PC-3 (cell line): ENCODE measurements at regions not wholly inside any gene's neighbourhood (a gene's known extent, or its start where the extent isn't known, plus 50 kb on each side); places are given as distances from the start of the nearest gene placed in this dataset.

ENCODE experiments used
- ATAC-seq: fragments of 200-7000 bp; cut with Tn5 transposase; 2 replicates; pipeline ENCODE4 v1.9.1; 2020; ENCODE audit warnings: mild to moderate bottlenecking, moderate library complexity
- BruUV-seq: library from RNA; stranded (reverse); fragments of 400-500 nt; replicated peaks from 2 replicates; lab custom pipeline; 2021; lab: Mats Ljungman, UMichigan
- CTCF ChIA-PET: fragments of 300-600 bp; sonication (Branson Sonifier 250); formaldehyde crosslinking; loops from one replicate; lab custom pipeline; 2022; ENCODE audit warnings: antibody characterized with exemption; lab: Charles Lee
- POLR2A ChIA-PET: fragments of 300-600 bp; sonication (Branson Sonifier 250); formaldehyde crosslinking; loops from one replicate; lab custom pipeline; 2022; ENCODE audit warnings: antibody characterized with exemption; ENCODE audit not compliant: unreplicated experiment; lab: Charles Lee
- DNase-seq: peaks from one replicate; pipeline ENCODE4 v3.0.0-alpha.2; 2015
- H2AFZ ChIP-seq: fragments of 300-600 bp; sonication (generic); 2 replicates; pipeline ENCODE4 v1.6.0; 2016; ENCODE audit warnings: antibody characterized with exemption, low read length
- H3F3A ChIP-seq: fragments of 300-600 bp; sonication (generic); one replicate; pipeline ENCODE4 v1.6.0; 2017; ENCODE audit warnings: antibody characterized with exemption, low read length, control low read depth, mild to moderate bottlenecking; ENCODE audit not compliant: unreplicated experiment
- H3K27ac ChIP-seq: fragments of 300-600 bp; sonication (generic); 2 replicates; pipeline ENCODE4 v1.5.1; 2016; ENCODE audit warnings: mild to moderate bottlenecking, low read length
- H3K27me3 ChIP-seq: fragments of 300-600 bp; sonication (generic); 2 replicates; pipeline ENCODE4 v1.6.1; 2016; ENCODE audit warnings: low read length, mixed read lengths
- H3K36me3 ChIP-seq: fragments of 300-600 bp; sonication (generic); 2 replicates; pipeline ENCODE4 v1.6.1; 2016; ENCODE audit warnings: low read depth, mixed run types, low read length, mixed read lengths
- H3K4me1 ChIP-seq: fragments of 300-600 bp; sonication (generic); 2 replicates; pipeline ENCODE4 v1.5.1; 2016; ENCODE audit warnings: low read length; ENCODE audit not compliant: insufficient read depth
- H3K4me2 ChIP-seq: fragments of 300-600 bp; sonication (generic); 2 replicates; pipeline ENCODE4 v1.6.0; 2016; ENCODE audit warnings: low read length
- H3K4me3 ChIP-seq: fragments of 300-600 bp; sonication (generic); 2 replicates; pipeline ENCODE4 v1.5.1; 2016; ENCODE audit warnings: mild to moderate bottlenecking, low read length, mixed read lengths
- H3K79me2 ChIP-seq: fragments of 300-600 bp; sonication (generic); 2 replicates; pipeline ENCODE4 v1.6.1; 2017; ENCODE audit warnings: low read length, mixed read lengths
- H3K9ac ChIP-seq: fragments of 300-600 bp; sonication (generic); 2 replicates; pipeline ENCODE4 v1.6.0; 2016; ENCODE audit warnings: mild to moderate bottlenecking, low read length
- H3K9me2 ChIP-seq: fragments of 300-600 bp; sonication (generic); replicated peaks from 2 replicates; pipeline ENCODE4 v1.6.1; 2016; ENCODE audit warnings: mixed run types, low read length, mixed read lengths
- H3K9me3 ChIP-seq: fragments of 300-600 bp; sonication (generic); 2 replicates; pipeline ENCODE4 v1.6.1; 2016; ENCODE audit warnings: low read length, mixed read lengths
- H4K20me1 ChIP-seq: fragments of 300-600 bp; sonication (generic); 2 replicates; pipeline ENCODE4 v1.6.1; 2016; ENCODE audit warnings: low read length, mixed read lengths
- CTCF ChIP-seq: fragments of 300-600 bp; sonication (generic); conservative IDR thresholded peaks from 2 replicates; pipeline ENCODE4 v1.5.1; 2017; ENCODE audit warnings: antibody characterized with exemption, low read depth, mild to moderate bottlenecking, low read length
- EZH2 ChIP-seq: fragments of 300-600 bp; sonication (generic); IDR thresholded peaks from one replicate; pipeline ENCODE4 v1.6.1; 2017; ENCODE audit warnings: antibody characterized with exemption, mild to moderate bottlenecking, low read length; ENCODE audit not compliant: unreplicated experiment
- EZH2phosphoT487 ChIP-seq: fragments of 300-600 bp; sonication (generic); IDR thresholded peaks from 2 replicates; pipeline ENCODE4 v1.6.1; 2018; ENCODE audit warnings: mild to moderate bottlenecking, antibody characterized with exemption, low read length, borderline replicate concordance
- intact Hi-C: fragments of 100-400 bp; cut with micrococcal nuclease; formaldehyde crosslinking; loops from 2 replicates; pipeline ENCODE4 v1.9.0; 2023

- Histone ChIP-seq H3F3A (no peaks in the 10 kb centered on the region), H3K27ac (no peak overlapping the region), H3K4me3 (no peak overlapping the region), H3K4me2 (no peak overlapping the region), H3K79me2 (no peaks in the 10 kb centered on the region), H3K4me1 (peaks cover 10% of the 10 kb centered on the region), H3K9me3 (no peaks in the 10 kb centered on the region), H3K27me3 (no peaks in the 10 kb centered on the region), H3K9me2 (no peaks in the 10 kb centered on the region), H2AFZ (no peak overlapping the region), H4K20me1 (no peaks in the 10 kb centered on the region), H3K9ac (no peak overlapping the region), H3K36me3 (no peaks in the 10 kb centered on the region)
- intact Hi-C loops: no loop called here
- ChIA-PET CTCF (no interaction called here), POLR2A (no interaction called here)
- DNase-seq: no peak
- TF ChIP-seq EZH2phosphoT487: no peak
- no peak for TF ChIP-seq EZH2
- no peak for TF ChIP-seq CTCF
- BruUV-seq: no TSS peak
- ATAC-seq: no peak
Measured at GRCh38 chr5:57319628-57320027, 145.8 kb downstream of the GPBP1 start.

- TF ChIP-seq CTCF (no peak), EZH2 (no peak), EZH2phosphoT487 (no peak)
- no peak overlapping the region for H2AFZ ChIP-seq
- no peak for ATAC-seq
- H4K20me1 ChIP-seq: no peaks in the 10 kb centered on the region
- POLR2A ChIA-PET: no interaction called here
- intact Hi-C loops: no loop called here
- CTCF ChIA-PET: interaction anchor here (0.6 kb wide), 1 partner anchor 128 kb away, joined by 4 read pairs; no protein-coding TSS in a partner anchor
- H3F3A ChIP-seq: no peaks in the 10 kb centered on the region
- H3K36me3 ChIP-seq: no peaks in the 10 kb centered on the region
- no peaks in the 10 kb centered on the region for H3K79me2 ChIP-seq
- no peaks in the 10 kb centered on the region for H3K9me3 ChIP-seq
- H3K27me3 ChIP-seq: no peaks in the 10 kb centered on the region
- H3K4me2 ChIP-seq: no peak overlapping the region
- H3K27ac ChIP-seq: no peak overlapping the region
- no peak overlapping the region for H3K9ac ChIP-seq
- BruUV-seq: no TSS peak
- peaks cover 13% of the 10 kb centered on the region for H3K4me1 ChIP-seq
- H3K9me2 ChIP-seq: no peaks in the 10 kb centered on the region
- H3K4me3 ChIP-seq: no peak overlapping the region
- DNase-seq: no peak
Measured at GRCh38 chr5:57318251-57318650, 144.4 kb downstream of the GPBP1 start.

GRCh38 chr5:57317341-57317740 is 143.5 kb downstream of the GPBP1 start:
- Histone ChIP-seq H3K9me2 (no peaks in the 10 kb centered on the region), H3K36me3 (no peaks in the 10 kb centered on the region), H3K4me3 (no peak overlapping the region), H3K9me3 (no peaks in the 10 kb centered on the region), H3K27ac (no peak overlapping the region), H3K27me3 (no peaks in the 10 kb centered on the region), H3K4me1 (peaks cover 13% of the 10 kb centered on the region), H3K4me2 (no peak overlapping the region), H4K20me1 (no peaks in the 10 kb centered on the region), H3K9ac (no peak overlapping the region), H2AFZ (no peak overlapping the region), H3K79me2 (no peaks in the 10 kb centered on the region), H3F3A (no peaks in the 10 kb centered on the region)
- DNase-seq (no peak), ATAC-seq (no peak)
- BruUV-seq: no TSS peak
- intact Hi-C loops: no loop called here
- ChIA-PET POLR2A (no interaction called here), CTCF (interaction anchor here (1.0 kb wide), 1 partner anchor 19 kb away, joined by 3 read pairs; no protein-coding TSS in a partner anchor)
- TF ChIP-seq EZH2phosphoT487: no peak
- TF ChIP-seq EZH2: no peak
- TF ChIP-seq CTCF: no peak
